OCI-LY1 (cell line): ENCODE measurements at regions not wholly inside any gene's neighbourhood (a gene's known extent, or its start where the extent isn't known, plus 50 kb on each side); places are given as distances from the start of the nearest gene placed in this dataset.

Experiments
- CTCF ChIP-seq: fragments of 200-600 bp; sonication (generic), shearing (Covaris generic); IDR thresholded peaks from 2 replicates; pipeline ENCODE4 v1.5.1; 2017; ENCODE audit warnings: mild to moderate bottlenecking, antibody characterized with exemption, low read length, moderate library complexity, mixed read lengths
- EZH2 ChIP-seq: fragments of 200-600 bp; sonication (generic), shearing (Covaris generic); IDR thresholded peaks from 2 replicates; pipeline ENCODE4 v1.8.0; 2017; ENCODE audit warnings: borderline replicate concordance, mixed run types, mild to moderate bottlenecking, antibody characterized with exemption, low read length, moderate library complexity, mixed read lengths

- TF ChIP-seq CTCF (no peak), EZH2 (no peak)
Observed at GRCh38 chr16:65842067-65842466, 524.4 kb upstream of the CDH5 start.
